ENCODE measurements at regions not wholly inside any gene's neighbourhood (a gene's known extent, or its start where the extent isn't known, plus 50 kb on each side); places are given as distances from the start of the nearest gene placed in this dataset.

DNA sequence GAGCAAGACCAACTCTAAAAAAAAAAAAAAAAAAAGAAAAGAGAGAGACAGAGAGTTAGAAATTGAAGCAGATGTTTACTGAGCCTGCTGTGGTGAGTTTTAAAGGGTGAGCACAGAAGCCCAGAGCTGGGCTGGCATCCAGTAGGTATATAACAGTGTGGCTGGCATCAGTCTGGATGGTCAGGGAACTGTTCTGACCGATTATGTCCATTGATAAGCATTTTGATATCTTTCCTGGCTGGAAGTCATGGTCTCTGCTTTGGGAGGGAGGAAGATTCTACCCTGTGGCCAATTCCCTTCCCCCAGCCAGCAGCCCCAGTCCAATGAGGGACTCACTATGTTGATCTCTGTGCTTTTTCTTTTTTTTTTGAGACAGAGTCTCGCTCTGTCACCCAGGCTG is 65.2 kb upstream of the PODXL start:
- TF ChIP-seq CTCF (IDR thresholded peaks at IDR 0.05; ENCODE audit: control insufficient read depth, insufficient read depth, low read depth, low read length, missing control alignments): no peak
- no peak for DNase-seq (ENCODE audit: low read depth)
- H3K4me3 ChIP-seq (ENCODE audit: control insufficient read depth, low read depth, low read length): no peak overlapping the region

DNA sequence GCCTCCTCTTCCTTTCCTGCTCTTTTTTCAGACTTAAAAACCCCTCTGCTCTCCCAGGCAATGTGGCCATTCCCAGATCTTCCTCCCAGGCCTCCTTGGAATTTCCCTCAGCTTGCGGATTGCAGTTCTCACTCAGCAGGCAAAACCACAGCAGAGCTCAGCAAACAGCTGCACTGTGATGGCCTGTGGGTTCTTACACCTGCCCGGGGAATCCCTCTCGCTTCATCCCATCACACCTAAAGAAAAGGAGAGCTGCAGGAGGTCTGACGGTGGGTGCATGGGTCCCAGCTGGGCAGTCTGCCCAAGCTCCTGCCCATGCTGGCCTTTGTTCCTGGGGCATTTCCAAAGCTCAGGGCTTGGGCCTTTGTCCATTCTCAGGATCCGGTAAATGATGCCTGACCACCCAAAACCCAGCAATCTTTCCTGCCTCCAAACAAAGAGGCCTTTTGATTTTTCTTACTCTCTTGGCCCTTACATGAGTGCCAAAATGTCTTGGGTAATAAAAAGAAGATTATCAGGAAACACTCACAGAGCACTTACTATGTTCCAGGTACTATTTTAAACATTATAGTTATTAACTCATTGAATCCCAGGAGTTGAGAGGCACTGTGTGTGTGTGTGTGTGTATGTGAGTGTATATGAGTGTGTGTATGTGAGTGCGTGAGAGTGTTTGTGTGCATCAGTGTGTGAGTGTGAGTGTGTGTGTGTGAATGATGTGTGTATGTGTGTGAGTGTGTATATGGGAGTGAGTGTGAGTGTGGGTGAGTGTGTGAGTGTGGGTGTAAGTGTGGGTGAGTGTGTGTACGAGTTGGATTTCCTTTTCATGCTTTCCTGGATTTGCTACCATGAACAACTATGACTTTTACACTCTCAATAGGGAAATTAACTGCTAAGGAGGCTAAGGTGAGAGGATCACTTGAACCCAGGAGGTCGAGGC is 64.5 kb upstream of the PODXL start:
- no peak for DNase-seq (ENCODE audit: low read depth)
- TF ChIP-seq CTCF (IDR thresholded peaks at IDR 0.05; ENCODE audit: control insufficient read depth, insufficient read depth, low read depth, low read length, missing control alignments): no peak
- H3K4me3 ChIP-seq (ENCODE audit: control insufficient read depth, low read depth, low read length): no peak overlapping the region

GRCh38 chr7:131619336-131620305 is 63.2 kb upstream of the PODXL start:
- H3K4me3 ChIP-seq (ENCODE audit: control insufficient read depth, low read depth, low read length): no peak overlapping the region
- no peak for TF ChIP-seq CTCF (IDR thresholded peaks at IDR 0.05; ENCODE audit: control insufficient read depth, insufficient read depth, low read depth, low read length, missing control alignments)

DNA sequence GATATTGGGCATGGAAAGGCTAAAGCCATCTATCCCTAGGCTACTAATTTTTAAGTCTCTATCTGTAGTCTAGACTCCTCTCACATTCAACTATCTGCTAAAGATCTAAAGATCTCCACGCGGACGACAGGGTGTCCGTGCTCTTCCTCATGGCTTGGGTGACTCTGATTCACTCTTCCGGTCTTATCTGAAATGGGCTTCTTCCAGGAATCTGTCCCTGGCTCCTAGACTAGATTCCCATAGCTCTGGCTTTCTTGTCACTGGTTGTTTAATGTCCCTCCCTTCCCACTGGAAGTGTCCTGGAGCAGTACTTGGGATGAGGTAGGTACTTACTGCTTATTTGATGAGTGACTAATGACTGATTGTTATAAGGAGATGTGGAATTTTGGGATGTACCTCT is 62.0 kb upstream of the PODXL start:
- no peak overlapping the region for H3K4me3 ChIP-seq (ENCODE audit: control insufficient read depth, low read depth, low read length)
- DNase-seq (ENCODE audit: low read depth): no peak
- TF ChIP-seq CTCF (IDR thresholded peaks at IDR 0.05; ENCODE audit: control insufficient read depth, insufficient read depth, low read depth, low read length, missing control alignments): no peak

More at GRCh38 chr7:131619336-131620305, 63.2 kb upstream of the PODXL start:
- no peak for DNase-seq (ENCODE audit: low read depth)

DNA sequence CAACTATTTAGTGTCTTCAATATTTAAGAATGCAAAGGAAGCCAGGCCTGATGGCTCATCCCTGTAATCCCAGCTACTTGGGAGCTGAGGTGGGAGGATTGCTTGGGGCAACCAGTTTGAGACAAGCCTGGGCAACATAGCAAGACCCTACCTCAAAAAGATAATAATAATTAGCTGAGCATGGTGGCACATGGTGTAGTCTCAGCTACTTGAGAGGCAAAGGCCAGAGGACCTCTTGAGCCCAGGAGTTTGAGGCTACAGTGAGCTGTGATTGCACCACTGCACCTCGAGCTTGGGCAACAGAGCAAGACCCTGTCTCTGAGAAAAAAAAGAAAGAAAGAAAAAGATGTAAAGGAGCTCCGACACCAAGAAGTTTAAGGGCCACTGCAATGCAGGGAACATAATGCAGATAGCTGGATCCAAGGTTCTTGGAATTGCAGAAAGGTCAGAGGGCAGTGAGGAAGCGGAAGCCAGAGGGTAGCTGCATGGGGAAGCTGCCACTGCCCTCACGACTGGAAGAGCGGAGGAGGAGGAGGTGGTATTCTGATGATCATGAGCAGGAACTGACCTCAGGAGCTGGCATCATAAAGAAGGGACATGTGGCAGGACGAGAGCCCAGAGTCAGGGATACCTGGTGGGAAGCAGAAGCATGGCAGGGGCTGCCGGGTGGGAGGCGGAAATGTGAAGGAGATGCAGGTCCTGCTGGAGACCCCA is 60.2 kb upstream of the PODXL start:
- TF ChIP-seq CTCF (IDR thresholded peaks at IDR 0.05; ENCODE audit: control insufficient read depth, insufficient read depth, low read depth, low read length, missing control alignments): no peak

DNA sequence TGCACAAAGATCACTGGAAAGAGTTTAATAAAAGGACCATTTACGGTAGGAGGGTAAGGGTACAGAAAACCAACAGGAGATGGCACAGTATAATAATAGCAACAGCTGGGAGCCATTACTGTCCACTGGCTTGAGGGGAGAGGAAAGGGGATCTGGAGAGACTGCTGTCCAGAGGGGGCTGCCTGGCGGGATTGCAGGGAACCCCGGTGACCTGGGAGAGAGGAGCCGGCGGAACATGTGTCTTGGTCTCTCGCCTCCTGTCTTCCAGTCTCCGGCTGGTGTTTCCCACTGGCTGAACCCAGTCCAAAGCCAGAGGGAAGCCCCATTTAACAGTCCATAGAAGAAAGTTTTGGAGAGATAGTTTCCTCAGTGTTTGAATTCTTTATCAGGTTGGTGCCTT is 57.5 kb upstream of the PODXL start:
- H3K4me3 ChIP-seq (ENCODE audit: control insufficient read depth, low read depth, low read length): no peak overlapping the region
- DNase-seq (ENCODE audit: low read depth): no peak
- no peak for TF ChIP-seq CTCF (IDR thresholded peaks at IDR 0.05; ENCODE audit: control insufficient read depth, insufficient read depth, low read depth, low read length, missing control alignments)

More for the DNA sequence above, 60.2 kb upstream of the PODXL start:
- DNase-seq (ENCODE audit: low read depth): no peak
- H3K4me3 ChIP-seq (ENCODE audit: control insufficient read depth, low read depth, low read length): no peak overlapping the region

Data from AG09309 (cell line).